K562 (cell line): ENCODE measurements at regions not wholly inside any gene's neighbourhood (a gene's known extent, or its start where the extent isn't known, plus 50 kb on each side); places are given as distances from the start of the nearest gene placed in this dataset.

Source experiments
- ATAC-seq: fragments of 200-7000 bp; cut with Tn5 transposase; 3 replicates; pipeline ENCODE4 v1.9.1; 2020; ENCODE audit warnings: moderate library complexity
- BruUV-seq: library from RNA; stranded (reverse); fragments of 400-500 nt; replicated peaks from 2 replicates; lab custom pipeline; 2021; lab: Mats Ljungman, UMichigan
- CTCF ChIA-PET: fragments of 300-600 bp; formaldehyde crosslinking; extraction: SDS; loops from one replicate; lab custom pipeline; 2021; ENCODE audit warnings: low intra/inter-chr PET ratio; lab: Yijun Ruan, JAX
- POLR2A ChIA-PET: fragments of 300-600, 350-650 bp; sonication (Branson Sonifier 250); formaldehyde crosslinking; extraction: SDS; loops from one replicate; lab custom pipeline; 2021; ENCODE audit warnings: antibody characterized with exemption, inconsistent platforms; lab: Yijun Ruan, JAX
- DNase-seq, 4 experiments: peaks; one replicate each; pipeline versions ENCODE4 v3.0.0 to v3.0.0-alpha.2; 2011 to 2018; ENCODE audit warnings: low spot score in 3 of 4, mixed read lengths in 3 of 4; ENCODE audit errors: extremely low read depth in 1 of 4
- FAIRE-seq: peaks from 2 replicates; lab custom pipeline; 2011; peaks lifted over from hg19 to GRCh38; lab: Jason Lieb, UNC
- H2AFZ ChIP-seq: 2 replicates; pipeline ENCODE4 v1.6.0; 2011; ENCODE audit warnings: low read depth, low read length, control low read depth, inconsistent platforms
- H3K27ac ChIP-seq: fragments of 200-600 bp; 3 replicates; pipeline ENCODE4 v1.8.0; 2011; ENCODE audit warnings: low read depth, mild to moderate bottlenecking, control low read depth, inconsistent platforms, low read length, moderate library complexity, mixed read lengths; ENCODE audit errors: extremely low read depth
- H3K27me3 ChIP-seq, 2 experiments: fragments of 300-600 bp in 1 of 2; 2 replicates in 1 of 2; 3 replicates in 1 of 2; pipeline versions ENCODE4 v1.6.0 to v1.8.0; 2011; ENCODE audit warnings: inconsistent platforms in 2 of 2, low read length in 2 of 2, mild to moderate bottlenecking in 1 of 2, mixed read lengths in 1 of 2, moderate library complexity in 1 of 2; ENCODE audit not compliant: control insufficient read depth in 2 of 2, insufficient read depth in 2 of 2
- H3K36me3 ChIP-seq: fragments of 300-600 bp; 3 replicates; pipeline ENCODE4 v1.8.0; 2011; ENCODE audit warnings: mild to moderate bottlenecking, low read length, inconsistent platforms; ENCODE audit not compliant: control insufficient read depth, insufficient read depth
- H3K4me1 ChIP-seq, 2 experiments: fragments of 200-600 bp in 1 of 2; replicated peaks in 1 of 2; 2 replicates in 1 of 2; 3 replicates in 1 of 2; pipeline versions ENCODE4 v1.5.1 to v1.8.0; 2011; ENCODE audit warnings: inconsistent platforms in 2 of 2, low read length in 2 of 2, mild to moderate bottlenecking in 1 of 2, mixed read lengths in 1 of 2, moderate library complexity in 1 of 2; ENCODE audit not compliant: control insufficient read depth in 2 of 2, insufficient read depth in 2 of 2
- H3K4me2 ChIP-seq: 2 replicates; pipeline ENCODE4 v1.6.1; 2011; ENCODE audit warnings: low read length, control low read depth, inconsistent platforms, mixed read lengths; ENCODE audit not compliant: insufficient read depth
- H3K4me3 ChIP-seq: fragments of 200-600 bp; sonication (generic), shearing (Covaris generic); 2 replicates; pipeline ENCODE4 v1.5.1; 2016; ENCODE audit warnings: control low read depth, inconsistent platforms
- H3K79me2 ChIP-seq: fragments of 200-600 bp; 3 replicates; pipeline ENCODE4 v1.8.0; 2011; ENCODE audit warnings: low read length, inconsistent platforms; ENCODE audit not compliant: control insufficient read depth, insufficient read depth
- H3K9ac ChIP-seq, 2 experiments: 2 replicates each; pipeline versions ENCODE4 v1.6.0 to v1.6.1; 2011; ENCODE audit warnings: low read depth in 2 of 2, low read length in 2 of 2, control low read depth in 1 of 2, inconsistent platforms in 1 of 2, mild to moderate bottlenecking in 1 of 2, mixed read lengths in 1 of 2; ENCODE audit not compliant: insufficient read depth in 1 of 2
- H3K9me1 ChIP-seq: one replicate; pipeline ENCODE4 v1.6.0; 2011; ENCODE audit warnings: inconsistent platforms, mild to moderate bottlenecking, low read length, moderate library complexity; ENCODE audit not compliant: control insufficient read depth, insufficient read depth
- H3K9me3 ChIP-seq: replicated peaks from 2 replicates; pipeline ENCODE4 v1.5.1; 2011; ENCODE audit warnings: low read depth, low read length, inconsistent platforms; ENCODE audit not compliant: control insufficient read depth, insufficient read depth
- H4K20me1 ChIP-seq: replicated peaks from 2 replicates; pipeline ENCODE4 v1.6.1; 2011; ENCODE audit warnings: low read length, inconsistent platforms, mixed read lengths; ENCODE audit not compliant: control insufficient read depth, insufficient read depth
- BRD9 ChIP-seq: fragments of 450-650 bp; IDR thresholded peaks from 2 replicates; pipeline ENCODE4 v1.6.1; 2018; ENCODE audit warnings: low read depth; ENCODE audit not compliant: partially characterized antibody
- CXXC5 ChIP-seq: fragments of 250-450 bp; sonication (Bioruptor Pico); IDR thresholded peaks from 2 replicates; pipeline ENCODE4 v1.8.0; 2022; ENCODE audit warnings: inconsistent platforms, mild to moderate bottlenecking, moderate library complexity
- HMGXB4 ChIP-seq: sonication (generic); formaldehyde crosslinking; IDR thresholded peaks from 2 replicates; pipeline ENCODE4 v1.8.1; 2023; ENCODE audit warnings: mild to moderate bottlenecking, missing genetic modification reagents
- NCOA2 ChIP-seq, 2 experiments: fragments of 450-650 bp; IDR thresholded peaks; 2 replicates each; pipeline ENCODE4 v1.6.1; 2018; ENCODE audit warnings: mild to moderate bottlenecking in 2 of 2, moderate library complexity in 1 of 2; ENCODE audit not compliant: partially characterized antibody in 2 of 2
- PKNOX1 ChIP-seq: fragments of 450-650 bp; IDR thresholded peaks from 2 replicates; pipeline ENCODE4 v1.6.1; 2016
- PPARD ChIP-seq: fragments of 250-450 bp; sonication (Bioruptor Pico); IDR thresholded peaks from 2 replicates; pipeline ENCODE4 v1.8.0; 2022; ENCODE audit warnings: inconsistent platforms, mild to moderate bottlenecking, moderate library complexity
- SMARCA4 ChIP-seq: fragments of 450-650 bp; IDR thresholded peaks from 2 replicates; pipeline ENCODE4 v1.6.1; 2016
- ZC3H8 ChIP-seq: fragments of 450-650 bp; IDR thresholded peaks from 2 replicates; pipeline ENCODE4 v1.6.1; 2017
- WGBS: fragments of 100-300 bp; shearing (Covaris generic); methylation state at CpG from one replicate; pipeline ENCODE4 v1.1.6; 2016; ENCODE audit warnings: low coverage, mixed read lengths; ENCODE audit not compliant: insufficient coverage; ENCODE audit errors: missing lambda C conversion rate; 5-methylcytosine and 5-hydroxymethylcytosine counted together
- in situ Hi-C: fragments of 300-500 bp; cut with MboI; formaldehyde crosslinking; loops from 4 replicates; pipeline ENCODE4 v1.15.0; 2018; ENCODE audit warnings: inconsistent platforms, mixed read lengths
- intact Hi-C: fragments of 100-400 bp; cut with micrococcal nuclease; formaldehyde crosslinking; loops from 2 replicates; pipeline ENCODE4 v1.14.2; 2022
- TF ChIP-seq, protein P1 (sequence below): IDR thresholded peaks from 2 replicates; pipeline ENCODE4 v1.6.1; 2011; ENCODE audit warnings: borderline replicate concordance, low read depth, mild to moderate bottlenecking, moderate library complexity, low read length; ENCODE audit not compliant: insufficient read depth, poor library complexity, severe bottlenecking

DNA sequence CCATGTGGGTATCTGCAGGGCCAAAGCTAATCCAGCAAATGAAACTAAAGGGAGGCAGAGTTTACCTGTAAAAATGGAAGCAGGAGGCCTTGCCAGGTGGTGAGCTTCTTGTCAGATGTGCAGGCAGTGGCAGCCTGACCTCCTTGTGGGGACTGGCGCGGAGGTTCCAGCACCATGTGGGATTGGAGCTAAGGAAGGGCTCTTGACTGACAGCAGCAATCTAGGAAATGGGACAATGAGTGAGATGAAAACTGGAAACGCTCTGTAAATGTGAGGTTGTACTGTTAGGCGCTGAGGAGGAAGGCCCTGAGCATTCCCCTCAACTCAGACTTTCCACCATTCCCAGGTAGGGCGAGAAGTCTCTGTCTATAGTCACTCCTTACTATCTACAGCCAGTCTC is 81.8 kb upstream of the ARMC2 start:
- CTCF ChIA-PET = no interaction called here
- Histone ChIP-seq H3K27ac (no peak overlapping the region), H3K9ac (no peak overlapping the region), H3K4me2 (no peak overlapping the region), H3K9me3 (no peaks in the 10 kb centered on the region), H3K27me3 (peaks cover 11 to 31% of the 10 kb centered on the region in 2 experiments; a peak in 4 of 5 replicates), H2AFZ (no peak overlapping the region), H3K4me1 (no peaks in the 10 kb centered on the region; a peak in 1 of 5 replicates), H3K36me3 (no peaks in the 10 kb centered on the region), H4K20me1 (no peaks in the 10 kb centered on the region), H3K79me2 (no peaks in the 10 kb centered on the region), H3K9me1 (no peaks in the 10 kb centered on the region), H3K4me3 (no peak overlapping the region)
- peak; percentile 25; the same call in 1 of the 2 replicates for TF ChIP-seq PKNOX1
- no peak for TF ChIP-seq NCOA2 (IDR thresholded peaks at IDR 0.05; ENCODE audit: partially characterized antibody in 2 of 2)
- FAIRE-seq (no peak), ATAC-seq (no peak), DNase-seq (no peak)
- intact Hi-C loops (no loop called here), in situ Hi-C loops (no loop called here)
- BruUV-seq = no TSS peak
- 2% methylated on average over 5 of the region's 5 CpGs for WGBS
- POLR2A ChIA-PET = interaction anchor here (0.7 to 1.1 kb wide), 3 partner anchors 14 to 405 kb away, joined by 3 to 4 read pairs (median 3); no protein-coding TSS in a partner anchor

DNA sequence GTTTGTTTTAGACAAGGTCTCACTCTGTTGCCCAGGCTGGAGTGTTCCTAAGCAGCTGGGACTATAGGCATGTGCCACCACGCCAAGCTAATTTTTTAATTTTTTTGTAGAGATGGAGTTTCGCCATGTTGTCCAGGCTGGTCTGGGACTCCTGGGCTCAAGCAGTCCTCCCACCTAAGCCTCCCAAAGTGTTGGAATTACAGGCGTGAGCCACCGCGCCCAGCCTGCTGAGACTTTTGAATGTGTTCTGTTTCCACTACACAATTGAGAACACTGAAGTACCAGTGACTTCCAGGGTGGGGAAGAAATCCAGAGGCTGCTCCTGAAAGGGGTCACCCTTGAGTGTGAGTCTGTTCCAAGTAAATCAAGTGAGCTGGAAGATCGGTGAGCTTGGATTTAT is 81.3 kb upstream of the ARMC2 start:
- H3K27ac ChIP-seq = no peak overlapping the region
- no peak for ATAC-seq
- ChIA-PET CTCF (no interaction called here), POLR2A (interaction anchor here (0.6 to 1.1 kb wide), 3 partner anchors 12 to 207 kb away, joined by 3 read pairs; no protein-coding TSS in a partner anchor)
- H3K4me2 ChIP-seq = no peak overlapping the region
- no peaks in the 10 kb centered on the region; a peak in 1 of 5 replicates for H3K4me1 ChIP-seq
- 7% methylated on average over 6 of the region's 6 CpGs for WGBS
- H3K9me3 ChIP-seq = no peaks in the 10 kb centered on the region
- no peak for FAIRE-seq
- H3K9ac ChIP-seq = no peak overlapping the region
- peaks cover 8 to 26% of the 10 kb centered on the region in 2 experiments; a peak in 4 of 5 replicates for H3K27me3 ChIP-seq
- DNase-seq = no peak
- intact Hi-C loops = no loop called here
- no peaks in the 10 kb centered on the region for H3K36me3 ChIP-seq
- no TSS peak for BruUV-seq
- H3K4me3 ChIP-seq = no peak overlapping the region
- no peaks in the 10 kb centered on the region for H3K79me2 ChIP-seq
- in situ Hi-C loops = no loop called here
- no peak overlapping the region for H2AFZ ChIP-seq
- H3K9me1 ChIP-seq = no peaks in the 10 kb centered on the region
- no peaks in the 10 kb centered on the region for H4K20me1 ChIP-seq
- TF ChIP-seq, protein P1, sequence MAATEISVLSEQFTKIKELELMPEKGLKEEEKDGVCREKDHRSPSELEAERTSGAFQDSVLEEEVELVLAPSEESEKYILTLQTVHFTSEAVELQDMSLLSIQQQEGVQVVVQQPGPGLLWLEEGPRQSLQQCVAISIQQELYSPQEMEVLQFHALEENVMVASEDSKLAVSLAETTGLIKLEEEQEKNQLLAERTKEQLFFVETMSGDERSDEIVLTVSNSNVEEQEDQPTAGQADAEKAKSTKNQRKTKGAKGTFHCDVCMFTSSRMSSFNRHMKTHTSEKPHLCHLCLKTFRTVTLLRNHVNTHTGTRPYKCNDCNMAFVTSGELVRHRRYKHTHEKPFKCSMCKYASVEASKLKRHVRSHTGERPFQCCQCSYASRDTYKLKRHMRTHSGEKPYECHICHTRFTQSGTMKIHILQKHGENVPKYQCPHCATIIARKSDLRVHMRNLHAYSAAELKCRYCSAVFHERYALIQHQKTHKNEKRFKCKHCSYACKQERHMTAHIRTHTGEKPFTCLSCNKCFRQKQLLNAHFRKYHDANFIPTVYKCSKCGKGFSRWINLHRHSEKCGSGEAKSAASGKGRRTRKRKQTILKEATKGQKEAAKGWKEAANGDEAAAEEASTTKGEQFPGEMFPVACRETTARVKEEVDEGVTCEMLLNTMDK = no peak
- no peak for TF ChIP-seq CXXC5 (CRISPR knock-in tag)
- TF ChIP-seq PPARD (CRISPR knock-in tag) = no peak
- no peak for TF ChIP-seq PKNOX1
- TF ChIP-seq ZC3H8 = no peak
- no peak for TF ChIP-seq SMARCA4
- no peak for TF ChIP-seq BRD9
- TF ChIP-seq HMGXB4 (CRISPR knock-in tag) = no peak
